ENCODE measurements at regions not wholly inside any gene's neighbourhood (a gene's known extent, or its start where the extent isn't known, plus 50 kb on each side); places are given as distances from the start of the nearest gene placed in this dataset.

DNA sequence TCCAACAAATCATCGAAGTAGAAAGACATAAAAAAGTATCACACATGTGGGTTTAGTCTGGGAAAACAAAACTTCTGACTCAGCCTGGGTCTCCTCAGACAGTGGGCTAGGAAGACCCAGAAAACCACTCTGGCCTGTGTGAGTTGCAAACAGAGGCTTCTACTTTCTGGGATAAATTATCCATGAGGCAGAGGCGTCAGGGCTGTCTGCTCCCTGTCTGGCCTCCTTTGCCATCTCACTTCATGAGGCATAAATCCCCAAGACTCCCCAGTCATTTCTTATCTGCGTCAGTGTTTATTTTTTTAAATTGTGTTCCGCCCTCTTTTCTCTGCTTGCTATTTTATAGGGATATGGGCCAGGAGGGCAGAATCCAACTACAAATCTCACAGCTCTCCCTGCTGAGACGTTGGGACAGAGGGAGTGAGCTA is 80.6 kb upstream of the TRABD2B start:
- no peak for TF ChIP-seq EZH2 (IDR thresholded peaks at IDR 0.05; ENCODE audit: borderline replicate concordance, low read length)
- TF ChIP-seq, protein P1, sequence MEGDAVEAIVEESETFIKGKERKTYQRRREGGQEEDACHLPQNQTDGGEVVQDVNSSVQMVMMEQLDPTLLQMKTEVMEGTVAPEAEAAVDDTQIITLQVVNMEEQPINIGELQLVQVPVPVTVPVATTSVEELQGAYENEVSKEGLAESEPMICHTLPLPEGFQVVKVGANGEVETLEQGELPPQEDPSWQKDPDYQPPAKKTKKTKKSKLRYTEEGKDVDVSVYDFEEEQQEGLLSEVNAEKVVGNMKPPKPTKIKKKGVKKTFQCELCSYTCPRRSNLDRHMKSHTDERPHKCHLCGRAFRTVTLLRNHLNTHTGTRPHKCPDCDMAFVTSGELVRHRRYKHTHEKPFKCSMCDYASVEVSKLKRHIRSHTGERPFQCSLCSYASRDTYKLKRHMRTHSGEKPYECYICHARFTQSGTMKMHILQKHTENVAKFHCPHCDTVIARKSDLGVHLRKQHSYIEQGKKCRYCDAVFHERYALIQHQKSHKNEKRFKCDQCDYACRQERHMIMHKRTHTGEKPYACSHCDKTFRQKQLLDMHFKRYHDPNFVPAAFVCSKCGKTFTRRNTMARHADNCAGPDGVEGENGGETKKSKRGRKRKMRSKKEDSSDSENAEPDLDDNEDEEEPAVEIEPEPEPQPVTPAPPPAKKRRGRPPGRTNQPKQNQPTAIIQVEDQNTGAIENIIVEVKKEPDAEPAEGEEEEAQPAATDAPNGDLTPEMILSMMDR (IDR thresholded peaks at IDR 0.05; ENCODE audit: low read length), result no peak

Measured in OCI-LY1 (cell line).